Uterus (tissue), 3 donors: ENCODE measurements at regions not wholly inside any gene's neighbourhood (a gene's known extent, or its start where the extent isn't known, plus 50 kb on each side); places are given as distances from the start of the nearest gene placed in this dataset.

Experiments
- DNase-seq, 2 donors: peaks; one replicate each; pipeline ENCODE4 v3.0.0-alpha.2; 2019 to 2020
- H3K27ac ChIP-seq, 2 donors: fragments of 200-600 bp; sonication (generic); 1 replicate in 1 of 2; 2 replicates in 1 of 2; pipeline ENCODE4 v1.5.1; 2016 to 2018
- H3K27me3 ChIP-seq, 2 donors: fragments of 200-600 bp; sonication (generic); one replicate each; pipeline ENCODE4 v1.5.1; 2018 to 2019; ENCODE audit warnings: control low read depth in 1 of 2
- H3K36me3 ChIP-seq, 2 donors: fragments of 200-600 bp; sonication (generic); one replicate each; pipeline ENCODE4 v1.5.1; 2019; ENCODE audit warnings: control low read depth in 1 of 2
- H3K4me1 ChIP-seq, 2 donors: fragments of 200-600 bp; sonication (generic); one replicate each; pipeline ENCODE4 v1.5.1; 2018 to 2019; ENCODE audit warnings: control low read depth in 1 of 2
- H3K4me3 ChIP-seq, 2 donors: fragments of 200-600 bp; sonication (generic); 1 replicate in 1 of 2; 2 replicates in 1 of 2; pipeline ENCODE4 v1.5.1; 2018 to 2019; ENCODE audit warnings: mild to moderate bottlenecking in 1 of 2
- H3K9me3 ChIP-seq, 2 donors: fragments of 200-600 bp; sonication (generic); one replicate each; pipeline ENCODE4 v1.5.1; 2019; ENCODE audit warnings: control low read depth in 1 of 2
- POLR2A ChIP-seq, 2 donors: fragments of 450-650 bp; IDR thresholded peaks; one replicate each; pipeline ENCODE4 v1.6.1; 2016; ENCODE audit warnings: antibody characterized with exemption in 2 of 2, mild to moderate bottlenecking in 1 of 2, moderate library complexity in 1 of 2
- intact Hi-C: fragments of 100-400 bp; cut with DNase I; formaldehyde crosslinking; loops from one replicate; pipeline ENCODE4 v1.15.1; 2023; ENCODE audit warnings: low total_unique reads
- TF ChIP-seq, protein P1 (sequence below), 4 experiments: fragments of 200-600 bp in 2 of 4; fragments of 450-650 bp in 2 of 4; sonication (generic) in 2 of 4; IDR thresholded peaks; one replicate each; pipeline ENCODE4 v1.5.1; 2016 to 2019; ENCODE audit warnings: antibody characterized with exemption in 4 of 4, mild to moderate bottlenecking in 2 of 4, moderate library complexity in 1 of 4
- donor health status: DM: yes; HTN: yes; CAD: no.

DNA sequence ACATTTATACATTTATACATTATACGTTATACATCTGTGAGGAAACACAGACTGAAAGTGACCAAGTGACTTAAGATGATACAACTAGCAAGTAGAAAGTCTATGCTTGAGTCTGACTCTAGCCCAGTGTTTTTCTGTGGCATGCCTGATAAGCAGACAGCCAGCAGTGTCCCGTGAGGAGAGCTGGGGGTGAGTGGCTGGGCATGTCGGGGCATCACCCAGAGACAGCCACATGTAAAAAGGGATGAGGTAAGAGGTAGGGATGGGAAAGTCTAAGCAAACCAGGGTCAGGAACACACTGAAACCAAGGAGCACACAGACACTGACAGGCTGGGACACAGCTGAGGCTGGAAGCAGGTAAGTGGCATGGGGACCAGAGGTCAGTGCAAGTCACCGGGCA is 333.2 kb downstream of the FOXO1 start:
- no peak overlapping the region for H3K27ac ChIP-seq
- no peaks in the 10 kb centered on the region for H3K4me1 ChIP-seq
- no peaks in the 10 kb centered on the region for H3K27me3 ChIP-seq
- TF ChIP-seq POLR2A (IDR thresholded peaks at IDR 0.05), result no peak
- TF ChIP-seq, protein P1, sequence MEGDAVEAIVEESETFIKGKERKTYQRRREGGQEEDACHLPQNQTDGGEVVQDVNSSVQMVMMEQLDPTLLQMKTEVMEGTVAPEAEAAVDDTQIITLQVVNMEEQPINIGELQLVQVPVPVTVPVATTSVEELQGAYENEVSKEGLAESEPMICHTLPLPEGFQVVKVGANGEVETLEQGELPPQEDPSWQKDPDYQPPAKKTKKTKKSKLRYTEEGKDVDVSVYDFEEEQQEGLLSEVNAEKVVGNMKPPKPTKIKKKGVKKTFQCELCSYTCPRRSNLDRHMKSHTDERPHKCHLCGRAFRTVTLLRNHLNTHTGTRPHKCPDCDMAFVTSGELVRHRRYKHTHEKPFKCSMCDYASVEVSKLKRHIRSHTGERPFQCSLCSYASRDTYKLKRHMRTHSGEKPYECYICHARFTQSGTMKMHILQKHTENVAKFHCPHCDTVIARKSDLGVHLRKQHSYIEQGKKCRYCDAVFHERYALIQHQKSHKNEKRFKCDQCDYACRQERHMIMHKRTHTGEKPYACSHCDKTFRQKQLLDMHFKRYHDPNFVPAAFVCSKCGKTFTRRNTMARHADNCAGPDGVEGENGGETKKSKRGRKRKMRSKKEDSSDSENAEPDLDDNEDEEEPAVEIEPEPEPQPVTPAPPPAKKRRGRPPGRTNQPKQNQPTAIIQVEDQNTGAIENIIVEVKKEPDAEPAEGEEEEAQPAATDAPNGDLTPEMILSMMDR (IDR thresholded peaks at IDR 0.05), result no peak
- H3K36me3 ChIP-seq, result no peaks in the 10 kb centered on the region
- intact Hi-C loops, result no loop called here
- no peaks in the 10 kb centered on the region for H3K9me3 ChIP-seq
- DNase-seq, result no peak
- no peak overlapping the region for H3K4me3 ChIP-seq

DNA sequence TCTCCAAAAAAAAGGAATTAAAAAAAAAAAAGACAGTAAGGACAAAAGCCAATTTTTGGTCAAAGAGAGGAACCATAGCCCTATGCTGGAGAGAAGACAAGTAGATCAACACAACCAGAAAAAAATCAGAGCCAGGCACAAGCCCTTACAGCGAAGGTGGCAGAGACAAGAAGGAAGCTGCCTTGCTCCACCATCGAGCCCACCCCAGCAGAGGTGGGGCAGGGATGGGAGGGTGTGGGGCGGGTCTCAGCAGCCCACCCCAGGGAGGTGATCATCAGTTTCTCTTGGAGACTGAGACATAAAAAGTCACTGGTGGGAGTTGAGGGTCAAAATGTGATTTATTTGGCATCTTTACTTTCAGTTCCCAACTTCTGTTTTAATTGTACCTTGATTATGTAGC is 332.4 kb downstream of the FOXO1 start:
- intact Hi-C loops, result no loop called here
- no peak for DNase-seq
- no peaks in the 10 kb centered on the region for H3K4me1 ChIP-seq
- no peak overlapping the region for H3K4me3 ChIP-seq
- no peak overlapping the region for H3K27ac ChIP-seq
- no peaks in the 10 kb centered on the region for H3K9me3 ChIP-seq
- no peaks in the 10 kb centered on the region for H3K27me3 ChIP-seq
- H3K36me3 ChIP-seq, result no peaks in the 10 kb centered on the region
- TF ChIP-seq POLR2A (IDR thresholded peaks at IDR 0.05), result no peak
- TF ChIP-seq, protein P1 (IDR thresholded peaks at IDR 0.05), result no peak

DNA sequence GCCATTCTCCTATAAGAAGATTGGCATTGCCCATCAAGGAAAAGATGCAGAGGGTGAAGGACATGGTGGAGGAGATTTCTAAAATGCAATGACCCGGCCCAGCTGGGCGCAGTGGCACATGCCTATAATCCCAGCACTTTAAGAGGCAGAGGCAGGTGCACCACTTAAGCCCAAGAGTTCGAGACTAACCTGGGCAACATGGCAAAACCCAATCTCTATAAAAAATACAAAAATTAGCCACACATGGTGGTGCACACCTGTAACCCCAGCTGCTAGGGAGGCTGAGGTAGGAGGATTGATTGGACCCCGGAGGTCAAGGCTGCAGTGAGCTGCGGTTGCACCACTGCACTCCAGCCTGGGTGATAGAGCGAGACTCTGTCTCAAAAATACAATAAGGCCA is 331.8 kb downstream of the FOXO1 start:
- intact Hi-C loops, result no loop called here
- TF ChIP-seq POLR2A (IDR thresholded peaks at IDR 0.05), result no peak
- TF ChIP-seq, protein P1 (IDR thresholded peaks at IDR 0.05), result no peak
- no peaks in the 10 kb centered on the region for H3K9me3 ChIP-seq
- DNase-seq, result no peak
- no peaks in the 10 kb centered on the region for H3K36me3 ChIP-seq
- H3K4me1 ChIP-seq, result no peaks in the 10 kb centered on the region
- H3K27me3 ChIP-seq, result no peaks in the 10 kb centered on the region
- H3K27ac ChIP-seq, result no peak overlapping the region
- no peak overlapping the region for H3K4me3 ChIP-seq

DNA sequence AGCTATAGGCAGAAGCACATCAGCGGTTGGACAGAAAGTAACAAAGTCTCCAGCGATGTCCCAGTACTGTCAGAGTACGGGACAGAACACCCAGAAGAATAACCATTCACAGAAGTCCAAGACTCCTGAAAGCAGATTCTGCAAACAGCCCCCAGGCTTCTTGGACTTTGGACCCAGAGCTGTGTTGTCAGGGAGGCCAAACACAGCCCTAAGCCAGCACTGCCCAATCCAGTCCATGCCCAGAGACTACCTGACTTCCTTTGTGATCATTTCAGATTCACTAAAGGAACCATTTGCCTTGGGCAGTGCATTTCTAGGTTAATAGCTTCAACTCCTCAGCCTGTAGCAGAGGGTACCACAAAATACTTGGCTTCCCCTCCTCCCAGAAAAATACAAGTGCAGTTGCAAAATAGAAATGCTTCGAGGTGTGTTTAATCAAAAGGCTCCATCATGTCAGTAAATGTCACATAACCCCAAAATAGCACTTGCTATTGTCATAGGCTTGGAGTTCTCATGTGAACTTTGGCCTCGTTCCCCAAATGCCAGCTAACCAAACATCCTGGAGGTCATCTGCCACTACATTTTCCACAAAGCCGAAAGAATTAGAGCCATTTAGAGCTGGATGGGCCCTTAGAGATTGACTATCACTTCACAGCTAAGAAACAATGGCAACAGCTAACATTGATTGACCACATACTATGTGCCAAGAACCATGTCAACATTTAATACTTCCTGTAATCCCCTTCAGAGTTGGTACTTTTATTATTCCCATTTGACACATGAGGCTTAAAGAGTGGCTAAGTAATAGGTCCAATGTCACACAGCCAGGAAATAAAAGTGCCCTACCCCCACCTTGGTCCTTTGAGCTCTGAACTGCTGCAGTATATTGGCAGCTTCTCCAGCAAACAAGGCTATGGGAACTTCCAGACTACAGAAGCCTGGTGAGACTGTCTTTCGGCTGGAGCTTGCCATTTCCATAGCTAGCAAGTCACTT is 329.9 kb downstream of the FOXO1 start:
- H3K36me3 ChIP-seq, result no peaks in the 10 kb centered on the region
- DNase-seq, result no peak
- H3K27ac ChIP-seq, result no peak overlapping the region
- no peaks in the 10 kb centered on the region for H3K27me3 ChIP-seq
- no peak overlapping the region for H3K4me3 ChIP-seq
- no peaks in the 10 kb centered on the region for H3K4me1 ChIP-seq
- intact Hi-C loops, result no loop called here
- TF ChIP-seq, protein P1 (IDR thresholded peaks at IDR 0.05), result no peak
- TF ChIP-seq POLR2A (IDR thresholded peaks at IDR 0.05), result no peak
- H3K9me3 ChIP-seq, result no peaks in the 10 kb centered on the region

DNA sequence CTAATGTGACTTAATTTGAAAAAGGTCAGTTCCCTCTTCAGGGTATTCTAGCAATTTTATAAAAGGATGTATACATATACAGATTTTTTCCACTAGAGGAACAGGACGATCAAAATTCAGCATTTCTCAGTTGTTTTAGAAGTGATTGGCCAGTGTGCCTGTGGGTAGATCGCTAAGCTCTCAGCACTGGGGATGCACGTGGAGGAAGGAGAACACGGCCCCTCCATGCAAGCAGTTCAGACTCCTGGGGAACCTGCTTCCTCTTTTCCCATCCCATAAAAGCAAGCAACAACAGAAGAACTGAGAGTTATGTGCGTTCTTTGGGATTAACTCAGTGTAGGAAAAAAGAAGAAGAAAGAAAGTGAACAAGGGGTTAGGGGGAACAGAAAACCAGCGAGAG is 328.8 kb downstream of the FOXO1 start:
- no peaks in the 10 kb centered on the region for H3K36me3 ChIP-seq
- intact Hi-C loops, result no loop called here
- TF ChIP-seq, protein P1 (IDR thresholded peaks at IDR 0.05), result no peak
- no peak overlapping the region for H3K4me3 ChIP-seq
- no peaks in the 10 kb centered on the region for H3K4me1 ChIP-seq
- no peaks in the 10 kb centered on the region for H3K27me3 ChIP-seq
- H3K9me3 ChIP-seq, result no peaks in the 10 kb centered on the region
- no peak for DNase-seq
- no peak overlapping the region for H3K27ac ChIP-seq
